Transverse colon (tissue), 4 donors: ENCODE measurements at regions not wholly inside any gene's neighbourhood (a gene's known extent, or its start where the extent isn't known, plus 50 kb on each side); places are given as distances from the start of the nearest gene placed in this dataset.

Source experiments
- DNase-seq: peaks from one replicate; pipeline ENCODE4 v3.0.0-alpha.2; 2019
- H3K27ac ChIP-seq, 4 donors: fragments of 200-600 bp; sonication (generic); 2 replicates each; pipeline ENCODE4 v1.5.1; 2016 to 2018; ENCODE audit warnings: inconsistent platforms in 4 of 4
- H3K27me3 ChIP-seq: fragments of 200-600 bp; sonication (generic); 2 replicates; pipeline ENCODE4 v1.5.1; 2017; ENCODE audit warnings: inconsistent platforms
- H3K36me3 ChIP-seq, 4 donors: fragments of 200-600 bp; sonication (generic); 2 replicates each; pipeline ENCODE4 v1.5.1; 2017 to 2019; ENCODE audit warnings: inconsistent platforms in 4 of 4
- H3K4me1 ChIP-seq, 4 donors: fragments of 200-600 bp; sonication (generic); 2 replicates each; pipeline ENCODE4 v1.5.1; 2017 to 2020; ENCODE audit warnings: inconsistent platforms in 4 of 4
- H3K4me3 ChIP-seq, 4 donors: fragments of 200-600 bp; sonication (generic); 1 replicate in 1 of 4; 2 replicates in 3 of 4; pipeline versions ENCODE4 v1.5.1 to v1.6.1; 2017 to 2019; ENCODE audit warnings: inconsistent platforms in 4 of 4
- H3K9me3 ChIP-seq, 2 donors: fragments of 200-600 bp; sonication (generic); 2 replicates each; pipeline ENCODE4 v1.5.1; 2017 to 2019; ENCODE audit warnings: inconsistent platforms in 2 of 2
- EP300 ChIP-seq: sonication (generic); formaldehyde crosslinking; IDR thresholded peaks from one replicate; pipeline ENCODE4 v1.6.1; 2017; ENCODE audit warnings: antibody characterized with exemption, low read depth
- POLR2A ChIP-seq: fragments of 450-650 bp; IDR thresholded peaks from one replicate; pipeline ENCODE4 v1.6.1; 2016; ENCODE audit warnings: antibody characterized with exemption, mild to moderate bottlenecking, moderate library complexity
- POLR2AphosphoS5 ChIP-seq, 3 donors: sonication (generic); formaldehyde crosslinking; IDR thresholded peaks; one replicate each; pipeline ENCODE4 v1.6.1; 2016; ENCODE audit warnings: antibody characterized with exemption in 3 of 3
- WGBS, 2 donors: methylation state at CpG; one replicate each; pipeline ENCODE4 v1.1.5; 2018; ENCODE audit warnings: low coverage in 1 of 2; 5-methylcytosine and 5-hydroxymethylcytosine counted together
- in situ Hi-C, 4 donors: fragments of 200-750 bp; cut with MboI; loops; one replicate each; pipeline versions ENCODE4 v1.15.0 to v1.15.1; 2017; ENCODE audit warnings: low sequenced_read_pairs in 3 of 4, low pct_ligation_motif_present in 1 of 4, low pct_unique_long_range_greater_than_20kb in 1 of 4
- intact Hi-C: fragments of 100-400 bp; cut with DNase I; formaldehyde crosslinking; loops from one replicate; pipeline ENCODE4 v1.15.1; 2023; ENCODE audit warnings: low total_unique reads
- TF ChIP-seq, protein P1 (sequence below), 5 experiments: fragments of 200-600 bp in 3 of 5; fragments of 450-650 bp in 2 of 5; sonication (generic) in 3 of 5; IDR thresholded peaks; 1 replicate in 2 of 5; 2 replicates in 3 of 5; pipeline ENCODE4 v1.5.1; 2016 to 2017; ENCODE audit warnings: antibody characterized with exemption in 5 of 5, inconsistent platforms in 3 of 5, mild to moderate bottlenecking in 2 of 5, moderate library complexity in 1 of 5

GRCh38 chrX:69285401-69285877, 120.2 kb upstream of the PJA1 start:
- 45% methylated on average over 10 of the region's 10 CpGs; no CpG with 5 or more reads in 1 of the 2 donors for WGBS, 2 donors
- no peaks in the 10 kb centered on the region for H3K27me3 ChIP-seq
- no peaks in the 10 kb centered on the region for H3K36me3 ChIP-seq
- in situ Hi-C loops (loop anchor here in 3 of 4 donors (10.0 to 25.0 kb wide), 2 partner anchors 461 to 773 kb away; partner anchors contain the start of gene EFNB1 (in 3 of the 3)), intact Hi-C loops (loop anchor here (5.0 kb wide), 1 partner anchor 58 kb away; no protein-coding TSS in a partner anchor)
- no peaks in the 10 kb centered on the region for H3K9me3 ChIP-seq
- peaks cover 0 to 8% (median 3%) of the 10 kb centered on the region in 4 donors for H3K4me1 ChIP-seq
- peak overlapping the region; percentile 22 to 56 (median 52) for H3K27ac ChIP-seq
- DNase-seq, result peak; percentile 30
- no peak for TF ChIP-seq POLR2A
- TF ChIP-seq POLR2AphosphoS5 (IDR thresholded peaks at IDR 0.05), result no peak
- TF ChIP-seq, protein P1, sequence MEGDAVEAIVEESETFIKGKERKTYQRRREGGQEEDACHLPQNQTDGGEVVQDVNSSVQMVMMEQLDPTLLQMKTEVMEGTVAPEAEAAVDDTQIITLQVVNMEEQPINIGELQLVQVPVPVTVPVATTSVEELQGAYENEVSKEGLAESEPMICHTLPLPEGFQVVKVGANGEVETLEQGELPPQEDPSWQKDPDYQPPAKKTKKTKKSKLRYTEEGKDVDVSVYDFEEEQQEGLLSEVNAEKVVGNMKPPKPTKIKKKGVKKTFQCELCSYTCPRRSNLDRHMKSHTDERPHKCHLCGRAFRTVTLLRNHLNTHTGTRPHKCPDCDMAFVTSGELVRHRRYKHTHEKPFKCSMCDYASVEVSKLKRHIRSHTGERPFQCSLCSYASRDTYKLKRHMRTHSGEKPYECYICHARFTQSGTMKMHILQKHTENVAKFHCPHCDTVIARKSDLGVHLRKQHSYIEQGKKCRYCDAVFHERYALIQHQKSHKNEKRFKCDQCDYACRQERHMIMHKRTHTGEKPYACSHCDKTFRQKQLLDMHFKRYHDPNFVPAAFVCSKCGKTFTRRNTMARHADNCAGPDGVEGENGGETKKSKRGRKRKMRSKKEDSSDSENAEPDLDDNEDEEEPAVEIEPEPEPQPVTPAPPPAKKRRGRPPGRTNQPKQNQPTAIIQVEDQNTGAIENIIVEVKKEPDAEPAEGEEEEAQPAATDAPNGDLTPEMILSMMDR (IDR thresholded peaks at IDR 0.05), result no peak
- no peak for TF ChIP-seq EP300
- H3K4me3 ChIP-seq, result peak overlapping the region in 3 of 4 donors; percentile 20 to 48 (median 31)

- intact Hi-C loops, result no loop called here
- no peak overlapping the region for H3K27ac ChIP-seq
- H3K36me3 ChIP-seq, result no peaks in the 10 kb centered on the region
- WGBS, 2 donors, result 75% methylated on average over 8 of the region's 8 CpGs; no CpG with 5 or more reads in 1 of the 2 donors
- no peaks in the 10 kb centered on the region for H3K9me3 ChIP-seq
- H3K4me3 ChIP-seq, result no peak overlapping the region
- peaks cover 0 to 8% (median 3%) of the 10 kb centered on the region in 4 donors for H3K4me1 ChIP-seq
- TF ChIP-seq POLR2AphosphoS5 (IDR thresholded peaks at IDR 0.05) (no peak), POLR2A (no peak), EP300 (no peak)
- TF ChIP-seq, protein P1 (IDR thresholded peaks at IDR 0.05), result no peak
- no peaks in the 10 kb centered on the region for H3K27me3 ChIP-seq
- in situ Hi-C loops, result loop anchor here in 3 of 4 donors (10.0 to 25.0 kb wide), 2 partner anchors 460 to 772 kb away; partner anchors contain the start of gene EFNB1 (in 3 of the 3)
- no peak for DNase-seq
Observed at GRCh38 chrX:69284491-69284890, 119.2 kb upstream of the PJA1 start.

DNA sequence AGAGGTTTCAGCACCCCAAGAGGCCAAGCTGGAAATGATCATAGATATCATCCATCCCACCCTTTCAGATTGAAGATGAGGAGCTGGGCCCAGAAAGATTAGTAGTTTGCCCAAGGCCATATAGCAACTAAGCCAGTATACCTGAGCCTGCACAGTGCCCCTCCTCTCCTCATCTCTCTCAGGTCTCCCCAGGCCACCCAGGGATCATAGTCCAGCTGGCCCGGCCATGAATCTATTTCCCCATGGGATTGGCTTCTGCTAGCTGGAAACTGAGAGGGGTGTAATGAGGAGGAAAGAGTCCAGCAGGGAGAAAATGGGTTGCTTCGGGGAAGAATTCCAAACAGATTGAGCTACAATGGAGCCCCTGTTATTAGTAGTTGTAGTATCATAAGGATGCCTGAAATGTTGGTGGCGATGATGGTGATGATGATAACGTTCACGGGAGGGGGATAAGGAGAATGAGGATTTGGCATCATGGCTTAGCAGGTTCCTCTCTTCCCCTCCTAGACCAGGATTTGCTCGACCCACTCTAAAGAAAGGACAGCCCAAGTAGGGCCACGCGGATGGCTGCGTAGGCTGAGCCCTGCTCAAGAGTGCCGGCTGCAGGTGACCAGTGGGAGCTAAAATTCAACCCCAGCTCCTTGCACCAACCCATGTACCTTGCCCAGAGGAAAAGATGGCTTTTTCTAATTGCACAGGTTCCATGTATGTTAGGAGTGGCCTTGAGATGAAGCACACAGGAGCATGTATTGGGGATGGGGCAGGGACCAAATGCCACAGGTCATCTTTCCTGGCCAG, 117.8 kb upstream of the PJA1 start:
- Histone ChIP-seq H3K4me1 (peaks cover 0 to 12% (median 4%) of the 10 kb centered on the region in 4 donors), H3K27ac (no peak overlapping the region), H3K9me3 (no peaks in the 10 kb centered on the region), H3K27me3 (no peaks in the 10 kb centered on the region), H3K4me3 (no peak overlapping the region), H3K36me3 (no peaks in the 10 kb centered on the region)
- TF ChIP-seq, protein P1 (IDR thresholded peaks at IDR 0.05), result no peak
- no peak for TF ChIP-seq POLR2AphosphoS5 (IDR thresholded peaks at IDR 0.05)
- no peak for TF ChIP-seq POLR2A
- TF ChIP-seq EP300, result no peak
- WGBS, 2 donors, result 81 to 83% methylated on average over 7 to 10 of the region's 10 CpGs
- no peak for DNase-seq
- intact Hi-C loops, result no loop called here
- in situ Hi-C loops, result loop anchor here in 3 of 4 donors (10.0 to 25.0 kb wide), 2 partner anchors 458 to 771 kb away; partner anchors contain the start of gene EFNB1 (in 3 of the 3)

- TF ChIP-seq, protein P1 (IDR thresholded peaks at IDR 0.05), result no peak
- TF ChIP-seq POLR2AphosphoS5 (IDR thresholded peaks at IDR 0.05), result peak in 1 of 3 donors; percentile 20
- in situ Hi-C loops, result loop anchor here in 3 of 4 donors (10.0 to 25.0 kb wide), 2 partner anchors 456 to 769 kb away; partner anchors contain the start of gene EFNB1 (in 3 of the 3)
- no peaks in the 10 kb centered on the region for H3K27me3 ChIP-seq
- intact Hi-C loops, result no loop called here
- H3K27ac ChIP-seq, result no peak overlapping the region
- no peak overlapping the region for H3K4me3 ChIP-seq
- DNase-seq, result no peak
- peaks cover 0 to 10% (median 2%) of the 10 kb centered on the region in 4 donors for H3K4me1 ChIP-seq
- no peaks in the 10 kb centered on the region for H3K36me3 ChIP-seq
- H3K9me3 ChIP-seq, result no peaks in the 10 kb centered on the region
- 22% methylated on average over 4 of the region's 4 CpGs; no CpG with 5 or more reads in 1 of the 2 donors for WGBS, 2 donors
Observed at GRCh38 chrX:69280933-69281332, 115.7 kb upstream of the PJA1 start.
